Adrenal gland (tissue), 5 donors: ENCODE measurements at regions not wholly inside any gene's neighbourhood (a gene's known extent, or its start where the extent isn't known, plus 50 kb on each side); places are given as distances from the start of the nearest gene placed in this dataset.

Source experiments
- CTCF ChIP-seq, 6 experiments: fragments of 450-650 bp in 4 of 6; fragments of 200-600 bp in 2 of 6; sonication (generic) in 1 of 6; IDR thresholded peaks; 1 replicate in 5 of 6; 2 replicates in 1 of 6; pipeline versions ENCODE4 v1.5.1 to v1.8.0; 2016 to 2021; ENCODE audit warnings: antibody characterized with exemption in 6 of 6, mild to moderate bottlenecking in 2 of 6, moderate library complexity in 1 of 6
- POLR2A ChIP-seq, 2 donors: fragments of 450-650 bp; IDR thresholded peaks; one replicate each; pipeline ENCODE4 v1.6.1; 2017; ENCODE audit warnings: antibody characterized with exemption in 2 of 2, mild to moderate bottlenecking in 2 of 2, moderate library complexity in 1 of 2
- donor health status: DM: no; HTN: no; CAD: no.

GRCh38 chr16:76797457-76797856 is 393.5 kb upstream of the MON1B start:
- TF ChIP-seq POLR2A (IDR thresholded peaks at IDR 0.05) (no peak), CTCF (IDR thresholded peaks at IDR 0.05) (no peak)
